PC-9 (cell line): ENCODE measurements at regions not wholly inside any gene's neighbourhood (a gene's known extent, or its start where the extent isn't known, plus 50 kb on each side); places are given as distances from the start of the nearest gene placed in this dataset.

Experiments used
- CTCF ChIP-seq: fragments of 200-600 bp; sonication (generic); conservative IDR thresholded peaks from 2 replicates; pipeline ENCODE4 v1.6.1; 2017; ENCODE audit warnings: mixed run types, antibody characterized with exemption, mild to moderate bottlenecking, moderate library complexity
- EZH2 ChIP-seq: fragments of 200-600 bp; sonication (generic); IDR thresholded peaks from 2 replicates; pipeline ENCODE4 v1.8.0; 2017; ENCODE audit warnings: antibody characterized with exemption, low read depth

- TF ChIP-seq CTCF (no peak), EZH2 (no peak)
Measured at GRCh38 chr2:133993160-133993559, 260.7 kb upstream of the MGAT5 start.
